CD8-positive, alpha-beta memory T cell (primary cell): ENCODE measurements at regions not wholly inside any gene's neighbourhood (a gene's known extent, or its start where the extent isn't known, plus 50 kb on each side); places are given as distances from the start of the nearest gene placed in this dataset.

ENCODE experiments used
- CTCF ChIA-PET: fragments of 350-600 bp; sonication (Branson Sonifier 250); formaldehyde crosslinking; loops from one replicate; lab custom pipeline; 2021; ENCODE audit warnings: antibody characterized with exemption; lab: Charles Lee
- POLR2A ChIA-PET: fragments of 350-600 bp; sonication (Branson Sonifier 250); formaldehyde crosslinking; loops from one replicate; lab custom pipeline; 2021; ENCODE audit warnings: antibody characterized with exemption; lab: Charles Lee
- DNase-seq, 5 donors: peaks; one replicate each; pipeline versions ENCODE4 v3.0.0 to v3.0.0-alpha.2; 2020 to 2022; ENCODE audit warnings: mixed read lengths in 1 of 5
- H3K27ac ChIP-seq: one replicate; pipeline ENCODE4 v1.7.0; 2013; ENCODE audit warnings: low read depth, mild to moderate bottlenecking, low read length, moderate library complexity
- H3K27me3 ChIP-seq: 2 replicates; pipeline ENCODE4 v1.7.0; 2013; ENCODE audit warnings: low read length, mild to moderate bottlenecking; ENCODE audit not compliant: insufficient read depth, poor library complexity, severe bottlenecking
- H3K36me3 ChIP-seq: 2 replicates; pipeline ENCODE4 v1.7.0; 2013; ENCODE audit warnings: mild to moderate bottlenecking, low read length, moderate library complexity; ENCODE audit not compliant: insufficient read depth
- H3K4me1 ChIP-seq: 2 replicates; pipeline ENCODE4 v1.7.0; 2013; ENCODE audit warnings: mild to moderate bottlenecking, low read length, moderate library complexity; ENCODE audit not compliant: insufficient read depth
- H3K4me3 ChIP-seq: 2 replicates; pipeline ENCODE4 v1.7.0; 2013; ENCODE audit warnings: mild to moderate bottlenecking, low read length
- H3K9me3 ChIP-seq: 2 replicates; pipeline ENCODE4 v1.7.0; 2013; ENCODE audit warnings: mild to moderate bottlenecking, low read length
- H3K27ac Mint-ChIP-seq, 8 donors: one replicate each; pipeline ENCODE4 v1.8.0; 2020 to 2021; ENCODE audit warnings: mixed read lengths in 8 of 8, mild to moderate bottlenecking in 6 of 8, inconsistent platforms in 3 of 8, moderate library complexity in 3 of 8
- H3K27me3 Mint-ChIP-seq, 2 donors: one replicate each; pipeline ENCODE4 v1.8.0; 2020 to 2021; ENCODE audit warnings: mixed read lengths in 2 of 2, mild to moderate bottlenecking in 1 of 2, moderate library complexity in 1 of 2
- H3K36me3 Mint-ChIP-seq, 3 donors: one replicate each; pipeline ENCODE4 v1.8.0; 2020 to 2021; ENCODE audit warnings: mixed read lengths in 3 of 3, inconsistent platforms in 1 of 3, mild to moderate bottlenecking in 1 of 3
- H3K4me1 Mint-ChIP-seq, 3 donors: one replicate each; pipeline ENCODE4 v1.8.0; 2020 to 2021; ENCODE audit warnings: mixed read lengths in 3 of 3, inconsistent platforms in 1 of 3, mild to moderate bottlenecking in 1 of 3
- H3K4me3 Mint-ChIP-seq, 7 donors: one replicate each; pipeline ENCODE4 v1.8.0; 2020 to 2021; ENCODE audit warnings: mixed read lengths in 7 of 7, mild to moderate bottlenecking in 6 of 7, moderate library complexity in 4 of 7, inconsistent platforms in 2 of 7
- H3K9me3 Mint-ChIP-seq, 5 donors: one replicate each; pipeline ENCODE4 v1.8.0; 2020 to 2022; ENCODE audit warnings: mixed read lengths in 5 of 5, mild to moderate bottlenecking in 3 of 5, moderate library complexity in 2 of 5, inconsistent platforms in 1 of 5

- no peaks in the 10 kb centered on the region for H3K36me3 ChIP-seq
- Mint-ChIP-seq H3K27me3 (peaks cover 0 to 3% of the 10 kb centered on the region in 2 donors), H3K9me3 (no peaks in the 10 kb centered on the region), H3K4me3 (no peak overlapping the region), H3K27ac (peak overlapping the region in 1 of 8 donors; percentile 58), H3K36me3 (no peaks in the 10 kb centered on the region), H3K4me1 (peaks cover 18 to 29% (median 19%) of the 10 kb centered on the region in 3 donors)
- peak in 1 of 5 donors; percentile 37 for DNase-seq
- CTCF ChIA-PET: interaction anchor here (1.1 to 2.0 kb wide), 2 partner anchors 77 to 78 kb away, joined by 3 to 7 read pairs; no protein-coding TSS in a partner anchor
- H3K4me1 ChIP-seq: peaks cover 25% of the 10 kb centered on the region
- no peak overlapping the region for H3K4me3 ChIP-seq
- H3K27ac ChIP-seq: no peak overlapping the region
- no peaks in the 10 kb centered on the region for H3K27me3 ChIP-seq
- POLR2A ChIA-PET: no interaction called here
- H3K9me3 ChIP-seq: no peaks in the 10 kb centered on the region
Observed at GRCh38 chr11:76285397-76286104, 79.2 kb upstream of the WNT11 start.

GRCh38 chr11:76284161-76284560 lies 77.9 kb upstream of the WNT11 start:
- Histone ChIP-seq H3K9me3 (no peaks in the 10 kb centered on the region), H3K27ac (no peak overlapping the region), H3K36me3 (no peaks in the 10 kb centered on the region), H3K4me3 (no peak overlapping the region), H3K4me1 (peaks cover 24% of the 10 kb centered on the region), H3K27me3 (no peaks in the 10 kb centered on the region)
- no peak overlapping the region for H3K27ac Mint-ChIP-seq
- H3K4me1 Mint-ChIP-seq: peaks cover 18 to 27% (median 19%) of the 10 kb centered on the region in 3 donors
- ChIA-PET POLR2A (no interaction called here), CTCF (interaction anchor here (0.7 kb wide), 1 partner anchor 75 kb away, joined by 3 read pairs; no protein-coding TSS in a partner anchor)
- no peak overlapping the region for H3K4me3 Mint-ChIP-seq
- H3K9me3 Mint-ChIP-seq: no peaks in the 10 kb centered on the region
- peaks cover 0 to 3% of the 10 kb centered on the region in 2 donors for H3K27me3 Mint-ChIP-seq
- H3K36me3 Mint-ChIP-seq: no peaks in the 10 kb centered on the region
- DNase-seq: peak in 1 of 5 donors; percentile 37

GRCh38 chr11:76282811-76283595 lies 76.7 kb upstream of the WNT11 start:
- CTCF ChIA-PET: interaction anchor here (0.7 kb wide), 1 partner anchor 74 kb away, joined by 3 read pairs; no protein-coding TSS in a partner anchor

GRCh38 chr11:76282172-76282571 lies 75.9 kb upstream of the WNT11 start:
- Mint-ChIP-seq H3K27ac (no peak overlapping the region), H3K4me1 (peaks cover 2 to 9% (median 4%) of the 10 kb centered on the region in 3 donors), H3K27me3 (peaks cover 0 to 3% of the 10 kb centered on the region in 2 donors), H3K36me3 (no peaks in the 10 kb centered on the region), H3K9me3 (no peaks in the 10 kb centered on the region), H3K4me3 (peak overlapping the region in 1 of 7 donors; percentile 39)
- Histone ChIP-seq H3K4me3 (no peak overlapping the region), H3K36me3 (no peaks in the 10 kb centered on the region), H3K27ac (no peak overlapping the region), H3K9me3 (no peaks in the 10 kb centered on the region), H3K27me3 (no peaks in the 10 kb centered on the region), H3K4me1 (peaks cover 4% of the 10 kb centered on the region)
- peak in 1 of 5 donors; percentile 26 for DNase-seq
- POLR2A ChIA-PET: no interaction called here
- CTCF ChIA-PET: no interaction called here

More at GRCh38 chr11:76282811-76283595, 76.7 kb upstream of the WNT11 start:
- peaks cover 11 to 17% (median 11%) of the 10 kb centered on the region in 3 donors for H3K4me1 Mint-ChIP-seq
- Histone ChIP-seq H3K4me3 (no peak overlapping the region), H3K27me3 (no peaks in the 10 kb centered on the region), H3K9me3 (no peaks in the 10 kb centered on the region), H3K4me1 (peaks cover 12% of the 10 kb centered on the region), H3K36me3 (no peaks in the 10 kb centered on the region), H3K27ac (no peak overlapping the region)
- DNase-seq: peak in 1 of 5 donors; percentile 26
- H3K27me3 Mint-ChIP-seq: peaks cover 0 to 3% of the 10 kb centered on the region in 2 donors
- peak overlapping the region in 1 of 8 donors; percentile 47 for H3K27ac Mint-ChIP-seq
- H3K9me3 Mint-ChIP-seq: no peaks in the 10 kb centered on the region
- POLR2A ChIA-PET: no interaction called here
- H3K4me3 Mint-ChIP-seq: no peak overlapping the region
- H3K36me3 Mint-ChIP-seq: no peaks in the 10 kb centered on the region

GRCh38 chr11:76281558-76281906 lies 75.2 kb upstream of the WNT11 start:
- Histone ChIP-seq H3K9me3 (no peaks in the 10 kb centered on the region), H3K4me1 (no peaks in the 10 kb centered on the region), H3K4me3 (no peak overlapping the region), H3K36me3 (no peaks in the 10 kb centered on the region), H3K27me3 (no peaks in the 10 kb centered on the region), H3K27ac (no peak overlapping the region)
- POLR2A ChIA-PET: no interaction called here
- Mint-ChIP-seq H3K4me1 (peaks cover 0 to 6% (median 2%) of the 10 kb centered on the region in 3 donors), H3K27ac (no peak overlapping the region), H3K4me3 (no peak overlapping the region), H3K27me3 (peaks cover 0 to 3% of the 10 kb centered on the region in 2 donors), H3K36me3 (no peaks in the 10 kb centered on the region), H3K9me3 (no peaks in the 10 kb centered on the region)
- CTCF ChIA-PET: no interaction called here
- DNase-seq: peak in 1 of 5 donors; percentile 25

GRCh38 chr11:76280882-76281557 lies 74.7 kb upstream of the WNT11 start:
- Histone ChIP-seq H3K9me3 (no peaks in the 10 kb centered on the region), H3K27me3 (no peaks in the 10 kb centered on the region), H3K4me1 (no peaks in the 10 kb centered on the region), H3K36me3 (no peaks in the 10 kb centered on the region), H3K4me3 (no peak overlapping the region), H3K27ac (no peak overlapping the region)
- Mint-ChIP-seq H3K27ac (no peak overlapping the region), H3K4me1 (peaks cover 0 to 6% (median 0%) of the 10 kb centered on the region in 3 donors), H3K9me3 (no peaks in the 10 kb centered on the region), H3K36me3 (no peaks in the 10 kb centered on the region), H3K4me3 (no peak overlapping the region), H3K27me3 (peaks cover 0 to 3% of the 10 kb centered on the region in 2 donors)
- CTCF ChIA-PET: no interaction called here
- POLR2A ChIA-PET: no interaction called here
- DNase-seq: peak in 1 of 5 donors; percentile 18

- POLR2A ChIA-PET: no interaction called here
Observed at GRCh38 chr11:76280151-76280881, 74.0 kb upstream of the WNT11 start.

More at GRCh38 chr11:76280151-76280881, 74.0 kb upstream of the WNT11 start:
- H3K36me3 Mint-ChIP-seq: no peaks in the 10 kb centered on the region
- Histone ChIP-seq H3K4me1 (no peaks in the 10 kb centered on the region), H3K27ac (no peak overlapping the region), H3K36me3 (no peaks in the 10 kb centered on the region), H3K27me3 (no peaks in the 10 kb centered on the region), H3K4me3 (no peak overlapping the region), H3K9me3 (no peaks in the 10 kb centered on the region)
- CTCF ChIA-PET: no interaction called here
- H3K27ac Mint-ChIP-seq: no peak overlapping the region
- no peak overlapping the region for H3K4me3 Mint-ChIP-seq
- peak in 1 of 5 donors; percentile 39 for DNase-seq
- peaks cover 0 to 3% of the 10 kb centered on the region in 2 donors for H3K27me3 Mint-ChIP-seq
- H3K9me3 Mint-ChIP-seq: no peaks in the 10 kb centered on the region
- H3K4me1 Mint-ChIP-seq: peaks cover 0 to 2% (median 0%) of the 10 kb centered on the region in 3 donors
